ENCODE measurements at regions not wholly inside any gene's neighbourhood (a gene's known extent, or its start where the extent isn't known, plus 50 kb on each side); places are given as distances from the start of the nearest gene placed in this dataset.

- TF ChIP-seq CTCF (conservative IDR thresholded peaks at IDR 0.05; ENCODE audit: low read length) (no peak), EZH2phosphoT487 (IDR thresholded peaks at IDR 0.05; ENCODE audit: borderline replicate concordance) (no peak)
These were observed 258.4 kb upstream of the SP8 start for GRCh38 chr7:21044913-21045568.
